HG03575 (cell line): ENCODE measurements at regions not wholly inside any gene's neighbourhood (a gene's known extent, or its start where the extent isn't known, plus 50 kb on each side); places are given as distances from the start of the nearest gene placed in this dataset.

Source experiments
- ATAC-seq: cut with Tn5 transposase; IDR thresholded peaks from one replicate; pipeline ENCODE4 v1.9.1; 2021; ENCODE audit not compliant: unreplicated experiment, insufficient number of reproducible peaks, low FRiP score; ENCODE audit errors: extremely low read depth

- ATAC-seq = no peak
These were observed 55.4 kb downstream of the ZCCHC12 start for GRCh38 chrX:118878977-118879376.

GRCh38 chrX:118879586-118879985, 56.0 kb downstream of the ZCCHC12 start:
- no peak for ATAC-seq

GRCh38 chrX:118883994-118884393, 60.4 kb downstream of the ZCCHC12 start:
- ATAC-seq = no peak

GRCh38 chrX:118884552-118885138, 61.0 kb downstream of the ZCCHC12 start:
- ATAC-seq = no peak

GRCh38 chrX:118893923-118894322, 70.3 kb downstream of the ZCCHC12 start:
- ATAC-seq = no peak

GRCh38 chrX:118901991-118902390, 72.4 kb upstream of the LONRF3 start:
- ATAC-seq = no peak

- ATAC-seq = peak; percentile 71
These were observed 70.2 kb upstream of the LONRF3 start for GRCh38 chrX:118904218-118904617.

GRCh38 chrX:118904664-118905063, 69.8 kb upstream of the LONRF3 start:
- ATAC-seq = no peak
